ENCODE measurements at regions not wholly inside any gene's neighbourhood (a gene's known extent, or its start where the extent isn't known, plus 50 kb on each side); places are given as distances from the start of the nearest gene placed in this dataset.

DNA sequence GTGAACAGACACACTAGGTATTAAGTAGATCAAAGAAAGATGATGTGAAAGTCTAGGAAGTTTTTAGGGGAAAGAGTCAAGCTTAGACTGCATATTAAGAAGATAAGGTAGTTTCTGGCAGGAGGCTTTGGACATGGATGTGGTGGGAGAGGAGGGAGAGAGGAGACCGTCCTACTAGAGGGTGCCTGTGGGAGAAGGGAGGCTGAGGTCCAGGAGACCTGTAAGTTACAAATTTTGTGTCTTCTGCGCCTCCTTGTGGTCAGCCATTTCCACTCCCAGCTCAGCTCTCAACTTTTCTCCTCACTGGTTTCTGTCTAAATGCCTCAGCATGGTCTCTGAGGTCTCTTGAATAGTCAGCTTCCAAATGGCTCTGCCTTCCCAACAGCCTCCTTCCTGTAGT, 193.5 kb downstream of the UNC5CL start:
- DNase-seq (ENCODE audit: low read depth in 2 of 2): peak; percentile 15 to 55

DNA sequence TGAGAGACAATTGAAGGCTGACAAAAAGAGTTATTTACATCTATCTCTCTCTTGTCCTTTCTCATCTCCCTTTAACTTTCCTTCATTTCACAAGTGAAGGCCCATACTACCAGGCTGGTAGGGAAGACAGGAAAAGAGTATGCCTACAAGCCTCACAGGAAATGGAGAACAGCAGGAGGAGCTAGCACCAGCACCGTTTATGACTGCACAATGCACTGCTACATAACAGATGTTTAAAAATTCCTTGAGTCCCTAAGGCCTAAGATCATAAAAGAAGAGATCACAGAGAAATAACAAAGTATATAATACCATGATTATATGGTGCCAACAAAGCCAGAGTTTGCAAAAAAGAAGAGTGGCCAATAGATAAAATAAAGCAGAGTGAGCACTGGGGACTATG, 194.8 kb downstream of the UNC5CL start:
- no peak for DNase-seq (ENCODE audit: low read depth in 2 of 2)

DNA sequence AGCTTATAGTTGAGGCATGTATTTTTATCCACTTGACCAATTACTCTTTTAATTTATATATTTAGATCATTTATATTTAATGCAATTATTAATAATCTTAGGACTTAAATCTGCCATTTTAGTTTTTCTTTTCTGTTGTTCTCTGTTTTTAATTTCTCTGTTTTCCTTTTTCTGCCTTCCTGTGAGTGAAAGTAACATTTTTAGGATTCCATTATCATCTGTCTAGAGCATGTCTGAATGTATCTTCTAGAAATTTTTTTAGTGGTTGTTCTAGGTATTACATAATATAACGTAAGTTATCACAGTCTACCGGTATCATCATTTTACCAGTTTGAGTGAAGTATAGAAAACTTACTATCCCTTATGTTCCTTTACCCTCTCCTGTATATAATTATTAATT, 197.3 kb downstream of the UNC5CL start:
- DNase-seq (ENCODE audit: low read depth in 2 of 2): no peak

DNA sequence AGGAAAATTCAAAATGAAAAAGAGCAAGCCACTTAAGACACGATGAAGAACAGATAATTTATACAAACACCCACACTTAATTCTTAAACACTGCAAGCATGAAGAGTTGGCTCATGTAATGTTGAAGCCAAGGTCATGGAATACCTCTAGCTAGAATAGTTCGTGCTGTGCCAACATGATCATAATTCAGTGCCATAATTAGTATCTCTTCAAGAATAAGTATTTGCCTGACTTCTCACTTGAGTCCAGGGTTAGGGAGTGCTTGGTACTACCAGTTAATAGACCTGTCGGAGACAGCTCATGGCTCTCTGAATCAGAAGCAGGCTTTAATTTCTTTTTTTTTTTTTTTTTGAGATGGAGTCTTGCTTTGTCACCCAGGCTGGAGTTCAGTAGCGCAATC, 206.3 kb downstream of the UNC5CL start:
- DNase-seq (ENCODE audit: low read depth in 2 of 2): no peak

DNA sequence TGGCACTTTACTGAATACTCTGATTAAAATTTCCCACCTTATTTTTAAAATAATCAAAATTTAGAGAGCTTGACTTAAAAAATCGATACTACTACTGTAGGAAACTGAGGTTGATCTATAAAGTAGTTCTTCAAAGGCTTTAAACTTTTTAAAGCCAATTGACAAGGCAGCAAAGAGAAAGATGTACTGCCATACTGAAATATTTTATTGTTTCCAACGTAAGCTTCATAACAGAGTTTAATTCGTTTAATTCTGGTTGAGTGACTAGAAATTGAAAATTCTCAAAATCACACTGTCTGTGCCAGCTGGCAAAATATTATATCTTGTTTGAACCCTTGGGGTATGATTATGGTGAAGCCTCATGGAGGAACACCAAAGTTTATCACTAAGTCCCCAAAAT, 207.6 kb downstream of the UNC5CL start:
- DNase-seq (ENCODE audit: low read depth in 2 of 2): no peak

DNA sequence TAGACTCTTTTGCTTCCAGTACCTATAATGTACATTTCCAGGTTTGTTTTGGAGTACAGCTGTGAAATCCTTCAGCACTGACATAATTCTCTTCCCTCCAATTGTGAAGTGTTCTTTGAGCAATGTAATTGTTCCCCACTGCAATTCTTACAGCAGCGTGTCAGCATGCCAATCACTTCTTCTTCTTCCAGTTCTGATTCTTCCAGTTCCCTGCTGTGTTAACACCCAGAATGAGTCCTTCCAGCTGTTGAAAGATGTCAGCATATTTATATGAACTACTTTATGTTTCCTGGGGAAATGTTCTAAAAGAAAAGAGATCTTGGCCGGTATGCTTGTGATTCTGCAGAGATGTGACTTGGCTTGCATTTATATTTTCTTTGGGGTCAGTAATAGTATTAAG, 213.9 kb downstream of the UNC5CL start:
- DNase-seq (ENCODE audit: low read depth in 2 of 2): no peak

DNA sequence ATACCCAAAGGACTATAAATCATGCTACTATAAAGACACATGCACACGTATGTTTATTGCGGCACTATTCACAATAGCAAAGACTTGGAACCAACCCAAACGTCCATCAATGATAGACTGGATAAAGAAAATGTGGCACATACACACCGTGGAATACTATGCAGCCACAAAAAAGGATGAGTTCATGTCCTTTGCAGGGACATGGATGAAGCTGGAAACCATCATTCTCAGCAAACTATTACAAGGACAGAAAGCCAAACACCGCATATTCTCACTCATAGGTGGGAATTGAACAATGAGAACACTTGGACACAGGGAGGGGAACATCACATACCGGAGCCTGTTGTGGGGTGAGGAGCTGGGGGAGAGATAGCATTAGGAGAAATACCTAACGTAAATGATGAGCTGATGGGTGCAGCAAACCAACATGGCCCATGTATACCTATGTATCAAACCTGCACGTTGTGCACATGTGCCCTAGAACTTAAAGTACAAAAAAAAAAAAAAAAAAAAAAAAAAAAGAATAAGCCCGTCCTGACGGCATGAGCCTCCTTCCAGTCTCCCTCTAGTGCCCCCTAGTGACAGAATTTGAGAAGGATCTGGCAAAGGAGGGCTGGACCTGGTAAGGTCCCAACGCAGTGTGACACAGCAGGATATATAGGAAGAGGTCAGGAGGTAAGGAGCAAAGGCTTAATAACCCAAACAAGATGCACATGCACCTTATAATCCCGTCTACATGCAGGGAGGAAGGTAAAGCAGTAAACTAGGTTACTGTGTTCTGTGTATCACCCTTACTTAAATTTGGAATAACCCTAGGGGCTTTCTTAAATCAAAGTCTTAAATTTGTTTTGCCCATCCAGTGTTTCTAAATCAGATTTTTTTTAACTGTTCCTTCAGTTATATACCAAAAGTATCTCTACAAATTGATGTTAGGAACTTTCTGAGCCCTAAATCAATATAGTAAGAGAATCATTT, 214.8 kb downstream of the UNC5CL start:
- peak; percentile 47 to 69 for DNase-seq (ENCODE audit: low read depth in 2 of 2)

DNA sequence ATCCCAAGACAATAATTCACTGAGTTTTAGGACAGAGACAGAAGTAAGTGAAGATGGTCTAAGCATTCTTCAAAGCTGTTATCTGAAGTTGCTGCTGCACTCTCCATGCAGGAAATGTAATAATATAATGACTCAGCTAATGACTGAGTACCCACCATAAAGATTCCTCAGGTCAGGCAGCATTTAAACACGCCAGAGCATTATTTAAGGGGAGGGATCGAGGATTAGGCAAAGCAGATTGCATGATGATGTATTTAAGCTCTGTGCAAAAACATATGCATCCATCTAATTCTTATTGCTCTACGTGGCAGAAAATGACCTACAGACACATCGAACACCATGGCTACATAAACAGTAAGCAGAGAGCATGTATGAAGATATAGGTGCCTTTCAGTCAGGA, 216.4 kb downstream of the UNC5CL start:
- no peak for DNase-seq (ENCODE audit: low read depth in 2 of 2)

DNA sequence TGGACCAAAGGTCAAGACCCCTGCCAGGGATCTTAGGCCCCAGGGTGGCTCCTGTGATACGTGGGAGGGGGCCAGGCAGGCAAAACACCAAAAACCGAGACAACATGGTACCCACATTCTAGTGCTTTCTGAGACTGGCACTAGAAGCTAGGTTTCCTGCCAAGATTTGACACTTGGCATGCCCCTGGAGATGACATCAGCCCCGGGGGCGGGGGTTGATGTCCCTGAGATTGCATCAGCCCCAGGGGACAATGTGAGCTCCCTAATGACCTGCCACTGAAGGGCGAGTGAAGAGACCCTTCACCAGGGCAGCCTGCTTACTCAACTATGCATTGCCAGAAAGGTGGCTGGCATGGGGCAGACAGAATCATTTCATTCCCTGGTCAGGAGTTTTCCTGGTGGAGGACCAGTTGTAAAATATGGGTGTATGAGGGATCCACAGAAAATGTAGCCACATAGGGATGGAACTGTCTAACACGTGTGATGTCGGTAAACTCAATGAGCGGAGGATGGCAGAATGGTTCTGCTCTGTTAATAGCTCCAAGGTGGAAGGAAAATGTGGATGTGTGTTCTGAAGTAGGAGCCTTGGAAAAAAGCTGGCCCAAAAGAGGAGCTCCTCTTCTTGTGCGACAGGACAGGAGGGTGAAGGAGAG, 219.7 kb downstream of the UNC5CL start:
- DNase-seq (ENCODE audit: low read depth in 2 of 2): no peak

DNA sequence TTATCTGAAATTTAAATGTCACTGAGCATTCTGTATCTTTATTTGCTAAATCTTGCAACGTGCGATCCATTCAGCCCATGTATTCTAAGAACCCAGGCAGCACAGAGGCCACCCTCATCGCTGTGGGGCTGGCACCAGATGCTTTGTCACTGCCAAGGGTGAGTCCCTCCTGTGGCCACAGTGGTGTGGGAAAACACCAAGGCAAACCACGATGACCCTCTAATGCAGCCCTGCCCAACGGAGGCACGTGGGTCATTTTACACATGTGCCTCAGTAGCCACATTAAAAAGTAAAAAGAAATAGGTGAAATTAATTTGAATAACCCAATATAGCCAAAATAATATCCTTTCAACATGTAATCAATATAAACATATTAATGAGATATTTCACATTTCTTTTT, 221.7 kb downstream of the UNC5CL start:
- DNase-seq (ENCODE audit: low read depth in 2 of 2): no peak

DNA sequence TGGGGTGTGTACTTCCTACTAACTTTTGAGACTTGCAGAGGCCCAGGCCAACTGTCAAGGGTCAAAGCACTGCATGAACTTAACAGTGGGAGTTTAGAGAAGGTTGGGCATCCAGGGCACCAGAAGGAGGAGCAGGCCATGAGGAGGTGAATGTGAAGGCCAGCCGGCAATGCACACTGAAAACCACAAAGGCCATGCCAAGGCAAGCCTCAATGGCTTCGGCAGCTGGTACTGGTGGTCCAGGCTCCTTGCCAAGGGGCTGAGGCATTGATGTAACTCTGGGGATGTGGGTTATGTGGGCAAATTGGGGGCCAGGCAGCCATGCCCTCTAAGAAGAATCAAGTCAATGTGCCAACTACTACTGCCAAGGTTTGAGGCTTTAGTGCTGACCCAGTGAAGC, 222.4 kb downstream of the UNC5CL start:
- no peak for DNase-seq (ENCODE audit: low read depth in 2 of 2)

DNA sequence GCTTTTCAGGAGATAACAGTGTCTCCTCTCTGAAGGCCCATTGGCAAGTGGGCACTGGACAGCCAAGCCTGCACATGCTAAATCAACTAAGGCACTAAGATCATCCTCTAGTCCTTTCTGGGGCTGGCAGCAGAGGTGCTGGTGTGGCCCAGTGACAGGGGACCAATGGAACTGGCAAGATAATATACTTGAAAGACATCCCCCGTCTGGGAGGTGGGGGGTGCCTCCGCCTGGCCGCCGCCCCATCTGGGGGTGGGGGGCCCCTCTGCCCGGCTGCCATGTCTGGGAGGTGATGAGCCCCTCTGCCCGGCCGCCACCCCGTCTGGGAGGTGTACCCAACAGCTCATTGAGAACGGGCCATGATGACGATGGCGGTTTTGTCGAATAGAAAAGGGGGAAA, 223.3 kb downstream of the UNC5CL start:
- no peak for DNase-seq (ENCODE audit: low read depth in 2 of 2)

DNA sequence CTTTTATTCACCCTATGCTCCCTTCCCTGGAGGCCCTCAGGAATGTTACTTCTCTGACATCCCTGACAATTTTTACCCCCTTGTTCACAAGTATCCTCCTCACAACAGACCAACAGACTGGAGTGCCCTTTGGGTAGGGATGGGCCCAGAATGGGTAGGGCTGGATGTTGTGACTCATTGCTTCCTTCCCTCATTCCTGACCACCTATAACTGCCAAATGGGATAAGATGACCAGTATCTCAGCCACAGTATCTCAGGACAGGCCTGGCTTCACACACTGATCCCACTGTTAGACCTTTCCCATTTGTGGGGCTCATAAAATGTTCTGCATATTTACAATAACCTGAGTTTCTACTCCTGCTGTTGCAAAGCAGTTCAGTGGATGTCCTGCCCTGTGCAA, 223.0 kb upstream of the LRFN2 start:
- peak; percentile 12 to 45 for DNase-seq (ENCODE audit: low read depth in 2 of 2)

DNA sequence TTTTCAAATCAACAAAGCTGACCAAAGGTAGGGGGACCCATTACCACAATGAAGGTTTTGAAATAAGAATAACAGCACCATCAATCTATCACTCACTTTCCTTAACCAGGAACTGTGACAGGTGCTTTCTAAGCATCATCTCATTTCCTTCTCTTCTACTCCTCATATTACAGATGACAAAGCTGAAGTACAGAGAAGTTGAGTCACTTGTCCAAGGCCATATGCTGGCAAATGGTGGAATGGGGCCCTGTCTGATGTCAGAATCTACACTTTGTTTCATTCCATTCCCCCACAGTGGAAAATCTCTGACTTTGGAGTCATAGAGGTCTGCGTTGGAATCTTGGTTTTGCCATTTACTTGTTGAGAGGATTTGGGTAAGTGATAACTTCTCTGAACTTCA, 222.5 kb upstream of the LRFN2 start:
- DNase-seq (ENCODE audit: low read depth in 2 of 2): no peak

DNA sequence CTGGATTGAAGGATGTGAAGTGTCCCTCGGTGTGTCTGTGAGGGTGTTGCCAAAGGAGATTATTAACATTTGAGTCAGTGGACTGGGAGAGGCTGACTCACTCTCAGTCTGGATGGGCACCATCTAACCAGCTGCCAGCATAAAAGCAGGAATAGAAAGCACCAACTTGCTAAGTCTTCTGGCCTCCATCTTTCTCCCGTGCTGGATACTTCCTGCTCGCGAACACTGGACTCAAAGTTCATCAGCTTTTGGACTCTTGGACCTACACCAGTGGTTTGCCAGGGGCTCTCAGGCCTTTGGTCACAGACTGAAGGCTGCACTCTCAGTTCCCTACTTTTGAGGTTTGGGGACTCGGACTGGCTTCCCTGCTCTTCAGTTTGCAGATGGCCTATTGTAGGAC, 220.3 kb upstream of the LRFN2 start:
- DNase-seq (ENCODE audit: low read depth in 2 of 2): no peak

DNA sequence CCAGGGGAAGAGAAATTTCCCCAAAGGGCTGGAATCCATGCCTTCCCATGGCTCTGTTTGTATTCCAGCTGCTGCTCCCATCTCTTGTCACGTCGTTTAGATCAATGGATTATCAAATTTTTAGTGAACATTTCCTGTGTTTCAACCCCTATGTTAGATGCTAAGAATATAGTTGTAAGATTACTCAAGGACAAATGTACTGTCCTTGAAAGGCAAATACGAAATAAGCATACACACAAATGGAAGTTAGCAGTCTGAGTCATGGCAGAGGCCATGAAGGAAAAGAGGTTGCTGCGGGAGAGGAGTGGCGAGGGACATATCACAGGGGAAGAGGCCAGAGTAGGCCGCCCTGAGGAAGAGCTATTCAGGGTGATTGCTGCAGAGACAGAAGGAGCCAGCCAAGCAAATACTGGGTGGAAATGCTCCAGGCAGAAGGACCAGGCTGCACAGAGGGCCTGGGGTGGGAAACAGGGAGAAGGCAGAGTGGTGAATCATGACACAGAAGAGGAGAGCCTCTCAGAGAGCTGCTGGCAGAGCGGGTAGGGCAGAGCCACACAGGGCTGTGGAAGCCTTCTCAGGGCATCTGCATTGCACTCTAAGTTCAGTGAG, 219.2 kb upstream of the LRFN2 start:
- no peak for DNase-seq (ENCODE audit: low read depth in 2 of 2)

DNA sequence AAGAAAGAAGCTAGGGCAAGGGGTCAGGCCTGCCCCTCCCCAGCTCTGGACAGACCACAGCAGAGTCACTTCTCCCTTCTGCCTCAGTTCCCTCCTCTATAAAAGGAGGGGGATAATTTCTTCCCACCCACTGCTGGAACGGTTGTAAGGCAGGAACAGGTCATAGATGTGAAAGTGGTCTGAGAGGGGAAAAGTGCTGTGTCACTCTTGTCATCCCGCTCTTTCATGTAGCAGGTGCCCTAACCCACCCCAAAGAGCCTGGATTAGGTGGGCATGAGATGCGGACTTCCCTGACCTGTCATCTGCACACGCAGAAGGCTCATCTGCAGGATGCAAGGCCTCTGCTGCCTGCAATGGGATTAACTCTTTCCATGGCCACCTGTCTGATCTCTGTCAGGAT, 218.2 kb upstream of the LRFN2 start:
- DNase-seq (ENCODE audit: low read depth in 2 of 2): no peak

DNA sequence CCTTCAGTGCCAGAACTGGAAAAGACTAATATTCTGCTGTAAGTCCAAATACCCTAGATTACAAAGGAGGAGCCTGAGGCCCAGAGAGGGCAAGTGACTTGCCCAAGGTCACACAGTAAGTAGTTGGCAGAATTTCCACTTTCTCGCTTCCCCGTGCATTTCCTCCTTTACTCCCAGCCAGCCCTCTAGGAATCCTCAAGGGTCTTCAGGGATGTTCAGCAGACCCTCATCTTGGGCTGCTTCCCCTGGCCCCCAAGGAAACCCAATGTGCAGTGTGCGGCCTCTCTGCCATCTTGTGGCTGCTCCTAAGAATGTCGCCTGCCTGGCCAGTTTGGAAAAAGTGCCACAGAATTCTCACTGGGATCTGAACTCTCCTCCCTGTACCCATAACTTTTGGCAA, 217.7 kb upstream of the LRFN2 start:
- DNase-seq (ENCODE audit: low read depth in 2 of 2): no peak

DNA sequence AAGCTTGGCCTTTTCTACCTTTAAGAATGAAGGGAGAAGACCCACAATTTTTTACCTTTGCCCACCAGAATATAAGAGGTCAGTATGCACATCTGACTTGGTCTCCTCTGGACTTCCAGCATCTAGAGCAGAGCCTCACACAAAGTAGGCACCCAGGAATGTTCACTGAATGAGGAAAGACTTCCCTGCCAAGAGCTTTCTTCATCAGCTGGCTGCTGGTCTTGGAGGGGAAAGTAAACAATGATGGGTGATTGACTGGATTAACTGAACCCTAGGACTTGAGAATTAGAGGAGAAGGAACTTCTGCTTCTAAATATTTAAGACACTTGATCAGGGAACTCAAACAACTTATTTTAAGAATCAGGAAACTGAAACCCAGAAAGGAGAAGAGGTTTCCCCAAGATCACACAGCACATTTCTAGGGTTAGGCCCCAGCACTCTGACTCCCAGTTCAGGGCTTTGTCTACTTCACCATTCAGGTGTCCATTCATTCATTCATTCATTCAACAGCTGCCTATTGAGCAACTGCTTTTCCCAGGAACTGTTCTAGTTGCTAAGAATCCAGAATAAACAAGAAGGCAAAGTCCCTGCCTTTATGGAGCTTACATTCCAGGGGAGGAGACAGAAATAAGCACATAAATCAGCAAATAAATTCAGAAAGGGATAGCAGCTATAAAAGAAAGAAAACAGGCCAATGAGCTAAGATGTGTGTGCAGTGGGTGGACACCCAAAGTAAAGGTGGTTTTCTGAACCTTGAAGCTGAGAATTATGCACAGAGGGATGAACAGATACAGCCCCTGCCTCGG, 216.9 kb upstream of the LRFN2 start:
- DNase-seq (ENCODE audit: low read depth in 2 of 2): no peak

DNA sequence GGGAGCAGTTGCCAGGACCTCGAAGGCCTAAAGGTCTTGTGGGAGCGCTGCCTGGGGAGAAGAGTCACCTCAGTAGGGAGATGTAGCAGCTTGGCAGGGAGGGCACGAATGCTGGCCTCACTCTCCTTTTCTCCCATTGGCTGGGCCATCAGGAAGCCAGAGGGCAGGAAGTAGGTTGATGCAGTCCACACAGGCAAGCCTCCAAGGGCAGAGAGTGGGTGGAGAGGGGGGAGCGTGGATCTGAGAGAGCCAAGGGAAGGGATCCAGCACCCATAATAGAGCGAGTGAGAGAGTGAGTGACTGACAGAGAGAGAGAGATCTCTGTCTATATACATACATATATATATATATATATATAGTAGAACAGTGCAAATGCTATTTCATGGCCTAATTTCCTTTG, 215.3 kb upstream of the LRFN2 start:
- DNase-seq (ENCODE audit: low read depth in 2 of 2): no peak

DNA sequence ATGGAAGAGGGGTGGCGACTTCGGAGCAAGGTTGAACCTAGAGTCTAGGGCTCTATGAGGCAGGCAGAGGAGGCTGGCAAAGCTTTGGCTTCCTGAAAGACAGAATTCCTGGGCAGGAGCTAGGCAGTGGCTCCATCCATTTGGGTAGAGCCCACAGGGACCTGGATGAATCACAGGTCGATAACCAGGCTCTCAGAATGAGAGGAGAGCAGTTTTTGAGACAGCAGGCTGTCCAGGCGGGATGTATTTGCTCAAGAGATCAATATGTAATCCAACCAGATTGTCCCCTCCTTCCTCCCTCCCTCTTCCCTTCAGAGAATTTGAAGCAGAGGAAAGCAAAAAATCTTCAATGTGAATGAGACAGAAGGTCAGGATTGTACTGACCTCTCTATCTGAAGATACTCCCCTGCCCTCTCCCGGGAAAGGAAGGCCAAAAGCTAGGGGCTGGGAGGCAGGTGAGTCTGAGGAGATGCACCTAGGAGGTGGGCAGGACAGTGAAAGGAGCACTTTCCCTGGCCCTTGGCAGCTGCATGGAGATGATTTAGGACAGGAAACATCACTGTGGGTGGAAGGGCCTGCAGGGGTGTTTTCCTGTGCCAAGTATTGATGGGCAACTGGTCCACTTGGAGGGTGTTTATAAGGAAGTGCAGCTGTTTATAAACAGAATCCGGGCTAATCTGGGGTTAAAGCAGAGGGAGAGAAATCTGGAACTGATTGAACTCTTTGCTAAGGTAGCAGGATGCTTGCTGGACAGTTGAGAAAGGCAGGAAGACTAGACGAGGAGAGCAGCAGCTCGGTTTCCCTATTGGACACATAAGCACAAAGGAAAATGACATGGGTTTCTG, 212.4 kb upstream of the LRFN2 start:
- DNase-seq (ENCODE audit: low read depth in 2 of 2): no peak
